H1 (cell line): ENCODE measurements at regions not wholly inside any gene's neighbourhood (a gene's known extent, or its start where the extent isn't known, plus 50 kb on each side); places are given as distances from the start of the nearest gene placed in this dataset.

Experiments
- CTCF ChIA-PET: fragments of 300-600 bp; sonication (Branson Sonifier 250); formaldehyde crosslinking; loops from one replicate; lab custom pipeline; 2021; ENCODE audit not compliant: partially characterized antibody; lab: Charles Lee
- POLR2A ChIA-PET: fragments of 300-600 bp; sonication (Branson Sonifier 250); formaldehyde crosslinking; loops from one replicate; lab custom pipeline; 2021; ENCODE audit warnings: inconsistent platforms; ENCODE audit not compliant: partially characterized antibody; lab: Charles Lee
- DNase-seq, 2 experiments: peaks; one replicate each; pipeline versions ENCODE4 v3.0.0 to v3.0.0-alpha.2; 2010 to 2022; ENCODE audit warnings: low spot score in 2 of 2, low read depth in 1 of 2, mixed read lengths in 1 of 2
- FAIRE-seq: peaks from 2 replicates; lab custom pipeline; 2011; peaks lifted over from hg19 to GRCh38; lab: Jason Lieb, UNC
- H2AFZ ChIP-seq: 2 replicates; pipeline ENCODE4 v1.8.1; 2012; ENCODE audit warnings: low read length, inconsistent platforms
- H2AK5ac ChIP-seq: 2 replicates; pipeline ENCODE4 v1.6.1; 2013; ENCODE audit warnings: low read depth, low read length
- H2BK120ac ChIP-seq: replicated peaks from 2 replicates; pipeline ENCODE3; 2013; ENCODE audit warnings: low read depth, low read length, inconsistent platforms
- H2BK12ac ChIP-seq: 2 replicates; pipeline ENCODE4 v1.6.1; 2013; ENCODE audit warnings: low read depth, low read length
- H2BK15ac ChIP-seq: 2 replicates; pipeline ENCODE4 v1.6.1; 2013; ENCODE audit warnings: low read length
- H2BK20ac ChIP-seq: 2 replicates; pipeline ENCODE4 v1.6.1; 2013; ENCODE audit warnings: low read length
- H2BK5ac ChIP-seq: 2 replicates; pipeline ENCODE4 v1.6.1; 2013; ENCODE audit warnings: low read depth, low read length
- H3K14ac ChIP-seq: 2 replicates; pipeline ENCODE4 v1.6.1; 2013; ENCODE audit warnings: inconsistent platforms; ENCODE audit not compliant: insufficient read length
- H3K18ac ChIP-seq: 2 replicates; pipeline ENCODE4 v1.6.1; 2013; ENCODE audit warnings: low read length; ENCODE audit errors: extremely low read depth
- H3K23ac ChIP-seq: 2 replicates; pipeline ENCODE4 v1.6.1; 2013; ENCODE audit warnings: inconsistent platforms; ENCODE audit not compliant: insufficient read length
- H3K23me2 ChIP-seq: 2 replicates; pipeline ENCODE4 v1.6.1; 2013; ENCODE audit warnings: low read depth, low read length
- H3K27ac ChIP-seq: 2 replicates; pipeline ENCODE4 v1.6.1; 2011; ENCODE audit warnings: low read depth, low read length, inconsistent platforms
- H3K27me3 ChIP-seq, 4 experiments: replicated peaks in 1 of 4; 1 replicate in 1 of 4; 2 replicates in 3 of 4; pipeline versions ENCODE4 v1.6.1 to v1.8.1; 2011 to 2013; ENCODE audit warnings: low read length in 3 of 4, mild to moderate bottlenecking in 3 of 4, inconsistent platforms in 2 of 4, mixed read lengths in 2 of 4, moderate library complexity in 1 of 4; ENCODE audit not compliant: control insufficient read depth in 3 of 4, insufficient read depth in 3 of 4; ENCODE audit errors: extremely low read depth in 1 of 4
- H3K36me3 ChIP-seq, 4 experiments: 2 replicates each; pipeline versions ENCODE4 v1.6.1 to v1.8.1; 2011 to 2013; ENCODE audit warnings: mild to moderate bottlenecking in 4 of 4, low read length in 3 of 4, moderate library complexity in 2 of 4, control low read depth in 1 of 4, inconsistent platforms in 1 of 4; ENCODE audit not compliant: insufficient read depth in 4 of 4, control insufficient read depth in 2 of 4
- H3K4ac ChIP-seq: replicated peaks from 2 replicates; pipeline ENCODE3; 2013; ENCODE audit warnings: low read length, low read depth, mixed read lengths, inconsistent platforms; ENCODE audit not compliant: insufficient read length
- H3K4me1 ChIP-seq, 4 experiments: replicated peaks in 1 of 4; 1 replicate in 1 of 4; 2 replicates in 3 of 4; pipeline versions ENCODE4 v1.6.1 to v1.8.1; 2011 to 2013; ENCODE audit warnings: low read length in 3 of 4, inconsistent platforms in 2 of 4, mixed read lengths in 1 of 4; ENCODE audit not compliant: insufficient read depth in 4 of 4, control insufficient read depth in 3 of 4
- H3K4me2 ChIP-seq, 2 experiments: 2 replicates each; pipeline versions ENCODE4 v1.6.1 to v1.8.1; 2011 to 2013; ENCODE audit warnings: low read depth in 2 of 2, low read length in 2 of 2, control low read depth in 1 of 2, inconsistent platforms in 1 of 2, mild to moderate bottlenecking in 1 of 2; ENCODE audit not compliant: insufficient read depth in 1 of 2
- H3K4me3 ChIP-seq, 4 experiments: fragments of 200-600, 300-600 bp in 1 of 4; sonication (generic), shearing (Covaris generic), sonication (Bioruptor Twin) in 1 of 4; 2 replicates each; pipeline versions ENCODE4 v1.5.1 to v1.8.1; 2011 to 2016; ENCODE audit warnings: low read length in 4 of 4, low read depth in 3 of 4, control low read depth in 2 of 4, inconsistent platforms in 2 of 4, mild to moderate bottlenecking in 2 of 4, mixed read lengths in 1 of 4, moderate library complexity in 1 of 4; ENCODE audit not compliant: insufficient read depth in 2 of 4; ENCODE audit errors: extremely low read depth in 1 of 4
- H3K56ac ChIP-seq: replicated peaks from 2 replicates; pipeline ENCODE3; 2013; ENCODE audit warnings: low read depth, mild to moderate bottlenecking, mixed read lengths, low read length, inconsistent platforms; ENCODE audit not compliant: insufficient read length
- H3K79me1 ChIP-seq: 2 replicates; pipeline ENCODE4 v1.6.1; 2013; ENCODE audit warnings: low read depth, low read length, control low read depth
- H3K79me2 ChIP-seq, 2 experiments: 2 replicates each; pipeline versions ENCODE4 v1.6.1 to v1.8.1; 2012 to 2013; ENCODE audit warnings: low read length in 2 of 2, mild to moderate bottlenecking in 2 of 2, inconsistent platforms in 1 of 2; ENCODE audit not compliant: insufficient read depth in 2 of 2, control insufficient read depth in 1 of 2
- H3K9ac ChIP-seq, 4 experiments: replicated peaks in 1 of 4; 1 replicate in 1 of 4; 2 replicates in 3 of 4; pipeline versions ENCODE4 v1.6.1 to v1.8.1; 2011 to 2013; ENCODE audit warnings: low read depth in 3 of 4, low read length in 3 of 4, control low read depth in 2 of 4, mild to moderate bottlenecking in 2 of 4, moderate library complexity in 2 of 4, inconsistent platforms in 1 of 4; ENCODE audit errors: extremely low read depth in 1 of 4
- H3K9me3 ChIP-seq, 2 experiments: 2 replicates each; pipeline versions ENCODE4 v1.6.1 to v1.8.1; 2012 to 2013; ENCODE audit warnings: mild to moderate bottlenecking in 2 of 2, moderate library complexity in 2 of 2, control low read depth in 1 of 2, inconsistent platforms in 1 of 2, low read depth in 1 of 2, low read length in 1 of 2, mixed read lengths in 1 of 2; ENCODE audit not compliant: insufficient read depth in 2 of 2
- H4K20me1 ChIP-seq, 2 experiments: replicated peaks in 1 of 2; 2 replicates each; pipeline versions ENCODE3 to v1.8.1; 2011 to 2013; ENCODE audit warnings: inconsistent platforms in 2 of 2, low read length in 2 of 2, mild to moderate bottlenecking in 1 of 2; ENCODE audit not compliant: insufficient read depth in 2 of 2, control insufficient read depth in 1 of 2
- H4K5ac ChIP-seq: 2 replicates; pipeline ENCODE4 v1.6.1; 2013; ENCODE audit warnings: low read length, low read depth, mixed read lengths, inconsistent platforms; ENCODE audit not compliant: insufficient read length
- H4K8ac ChIP-seq: 2 replicates; pipeline ENCODE4 v1.8.0; 2013; ENCODE audit warnings: mild to moderate bottlenecking, moderate library complexity, low read length, inconsistent platforms; ENCODE audit not compliant: insufficient read depth; ENCODE audit errors: extremely low read depth
- H4K91ac ChIP-seq: replicated peaks from 2 replicates; pipeline ENCODE3; 2013; ENCODE audit warnings: low read length, mixed read lengths, inconsistent platforms; ENCODE audit not compliant: insufficient read length
- KDM5A ChIP-seq: fragments of 200-600 bp; IDR thresholded peaks from 2 replicates; pipeline ENCODE4 v1.7.1; 2012; ENCODE audit warnings: mild to moderate bottlenecking, low read length, inconsistent platforms, mixed read lengths
- RAD21 ChIP-seq, 2 experiments: IDR thresholded peaks in 1 of 2; conservative IDR thresholded peaks in 1 of 2; 2 replicates each; pipeline ENCODE4 v1.6.1; 2011; ENCODE audit warnings: low read depth in 2 of 2, low read length in 2 of 2, improper control_type of control experiment in 1 of 2, inconsistent platforms in 1 of 2, mild to moderate bottlenecking in 1 of 2, moderate library complexity in 1 of 2
- TAF1 ChIP-seq: IDR thresholded peaks from 2 replicates; pipeline ENCODE4 v1.6.1; 2011; ENCODE audit warnings: mild to moderate bottlenecking, low read depth, low read length
- TAF7 ChIP-seq: optimal IDR thresholded peaks from 2 replicates; pipeline ENCODE3; 2011; ENCODE audit warnings: low read depth, mild to moderate bottlenecking, inconsistent platforms, low read length, moderate library complexity, borderline replicate concordance
- TEAD4 ChIP-seq: IDR thresholded peaks from 2 replicates; pipeline ENCODE4 v1.6.1; 2012; ENCODE audit warnings: low read depth, low read length, inconsistent platforms, mixed read lengths
- WGBS, 2 experiments: shearing (Covaris generic) in 1 of 2; methylation state at CpG; one replicate each; pipeline versions ENCODE4 v1.1.6 to v1.1.7; 2013 to 2015; ENCODE audit warnings: low lambda C conversion rate in 2 of 2, mixed read lengths in 2 of 2, inconsistent platforms in 1 of 2, low coverage in 1 of 2, missing lambda C conversion rate in 1 of 2; ENCODE audit not compliant: insufficient replicate concordance in 2 of 2, insufficient coverage in 1 of 2, insufficient read length in 1 of 2; ENCODE audit errors: extremely low coverage in 1 of 2, missing lambda C conversion rate in 1 of 2; 5-methylcytosine and 5-hydroxymethylcytosine counted together
- TF ChIP-seq, protein P1 (sequence below), 3 experiments: IDR thresholded peaks; 1 replicate in 2 of 3; 2 replicates in 1 of 3; pipeline versions ENCODE4 v1.5.1 to v1.6.1; 2011; ENCODE audit warnings: low read length in 3 of 3, mild to moderate bottlenecking in 3 of 3, inconsistent platforms in 2 of 3, low read depth in 1 of 3, moderate library complexity in 1 of 3; ENCODE audit not compliant: insufficient read depth in 1 of 3; ENCODE audit errors: control extremely low read depth in 1 of 3

DNA sequence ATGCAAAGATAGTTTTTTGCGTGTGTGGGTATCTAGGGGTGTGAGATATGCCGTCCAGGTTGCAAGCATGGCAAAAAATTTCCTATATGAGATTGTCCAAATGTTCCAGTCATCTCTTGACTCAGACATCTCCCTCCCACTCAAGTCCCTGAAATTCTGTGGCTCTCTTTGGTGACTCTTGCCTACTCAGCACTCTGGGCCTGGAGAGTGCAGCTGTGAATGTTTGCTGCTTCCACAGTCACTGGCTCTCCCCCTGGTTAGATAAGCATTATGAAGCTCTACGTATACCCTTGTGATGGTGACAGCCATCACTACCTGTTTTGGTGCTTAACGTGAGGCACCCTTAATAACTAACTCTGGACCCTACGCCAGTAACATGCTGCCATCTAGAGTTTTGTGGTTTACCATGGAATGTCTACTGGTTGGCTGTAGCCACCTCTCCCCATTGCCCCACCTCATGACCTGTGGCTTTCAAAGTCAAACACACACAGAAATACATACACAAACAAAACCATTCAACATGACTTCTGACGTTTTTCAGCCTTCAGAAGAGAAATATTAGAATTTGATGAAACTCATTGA, 621.9 kb upstream of the CITED2 start:
- Histone ChIP-seq H3K56ac (no peak overlapping the region), H3K27ac (no peak overlapping the region), H4K91ac (no peak overlapping the region), H3K14ac (no peak overlapping the region), H3K9ac (no peak overlapping the region; a peak in 1 of 7 replicates), H2BK15ac (no peak overlapping the region)
- TF ChIP-seq RAD21 (IDR thresholded peaks at IDR 0.05 in 1 of 2, conservative IDR thresholded peaks at IDR 0.05 in 1 of 2; ENCODE audit: low read depth in 2 of 2, low read length in 2 of 2) (peak; percentile 83 to 88), TAF1 (no peak), TAF7 (no peak), TEAD4 (peak; percentile 83), KDM5A (no peak)
- TF ChIP-seq, protein P1, sequence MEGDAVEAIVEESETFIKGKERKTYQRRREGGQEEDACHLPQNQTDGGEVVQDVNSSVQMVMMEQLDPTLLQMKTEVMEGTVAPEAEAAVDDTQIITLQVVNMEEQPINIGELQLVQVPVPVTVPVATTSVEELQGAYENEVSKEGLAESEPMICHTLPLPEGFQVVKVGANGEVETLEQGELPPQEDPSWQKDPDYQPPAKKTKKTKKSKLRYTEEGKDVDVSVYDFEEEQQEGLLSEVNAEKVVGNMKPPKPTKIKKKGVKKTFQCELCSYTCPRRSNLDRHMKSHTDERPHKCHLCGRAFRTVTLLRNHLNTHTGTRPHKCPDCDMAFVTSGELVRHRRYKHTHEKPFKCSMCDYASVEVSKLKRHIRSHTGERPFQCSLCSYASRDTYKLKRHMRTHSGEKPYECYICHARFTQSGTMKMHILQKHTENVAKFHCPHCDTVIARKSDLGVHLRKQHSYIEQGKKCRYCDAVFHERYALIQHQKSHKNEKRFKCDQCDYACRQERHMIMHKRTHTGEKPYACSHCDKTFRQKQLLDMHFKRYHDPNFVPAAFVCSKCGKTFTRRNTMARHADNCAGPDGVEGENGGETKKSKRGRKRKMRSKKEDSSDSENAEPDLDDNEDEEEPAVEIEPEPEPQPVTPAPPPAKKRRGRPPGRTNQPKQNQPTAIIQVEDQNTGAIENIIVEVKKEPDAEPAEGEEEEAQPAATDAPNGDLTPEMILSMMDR (IDR thresholded peaks at IDR 0.05; ENCODE audit: control extremely low read depth in 1 of 3, insufficient read depth in 1 of 3, low read depth in 1 of 3, low read length in 3 of 3), result peak; percentile 13 to 55 (median 50)
- TF ChIP-seq, all 59 proteins: peak for 3
- H4K5ac ChIP-seq, result no peak overlapping the region
- no peaks in the 10 kb centered on the region for H3K79me1 ChIP-seq
- no peaks in the 10 kb centered on the region for H3K36me3 ChIP-seq
- 83% methylated on average over 6 of the region's 6 CpGs; no CpG with 5 or more reads in 1 of the 2 experiments for WGBS, 2 experiments
- DNase-seq, result no peak
- no peak overlapping the region for H2AK5ac ChIP-seq
- H3K23me2 ChIP-seq, result no peaks in the 10 kb centered on the region
- H4K8ac ChIP-seq, result no peak overlapping the region
- no peak overlapping the region for H3K23ac ChIP-seq
- H2AFZ ChIP-seq, result 0 out of 2 replicates have a peak overlapping the region, but pooled peaks have one; percentile 68
- H3K4me3 ChIP-seq, result no peak overlapping the region
- no peak overlapping the region for H3K4me2 ChIP-seq
- no peaks in the 10 kb centered on the region for H3K27me3 ChIP-seq
- CTCF ChIA-PET, result interaction anchor here (0.9 to 1.2 kb wide), 2 partner anchors 263 to 627 kb away, joined by 4 to 6 read pairs; no protein-coding TSS in a partner anchor
- peaks cover 0 to 7% of the 10 kb centered on the region in 2 experiments; a peak in 1 of 4 replicates for H3K9me3 ChIP-seq
- no peaks in the 10 kb centered on the region for H3K79me2 ChIP-seq
- H3K4me1 ChIP-seq, result no peaks in the 10 kb centered on the region
- no peak overlapping the region for H3K4ac ChIP-seq
- 0 out of 2 replicates have a peak overlapping the region, but pooled peaks have one; percentile 75 for H2BK20ac ChIP-seq
- no peaks in the 10 kb centered on the region for H4K20me1 ChIP-seq
- peak; percentile 72 for FAIRE-seq
- H3K18ac ChIP-seq, result no peak overlapping the region
- H2BK12ac ChIP-seq, result peak overlapping the region; percentile 77; the same call in 1 of the 2 replicates
- H2BK5ac ChIP-seq, result no peak overlapping the region
- H2BK120ac ChIP-seq, result peak overlapping the region; percentile 55
- POLR2A ChIA-PET, result interaction anchor here (1.1 kb wide), 1 partner anchor 14 kb away, joined by 3 read pairs; no protein-coding TSS in a partner anchor
